Gastroesophageal sphincter (tissue), 3 donors: ENCODE measurements at regions not wholly inside any gene's neighbourhood (a gene's known extent, or its start where the extent isn't known, plus 50 kb on each side); places are given as distances from the start of the nearest gene placed in this dataset.

Source experiments
- EP300 ChIP-seq: sonication (generic); formaldehyde crosslinking; IDR thresholded peaks from one replicate; pipeline ENCODE4 v1.6.1; 2017; ENCODE audit warnings: antibody characterized with exemption, mild to moderate bottlenecking
- POLR2A ChIP-seq, 2 donors: fragments of 450-650 bp; IDR thresholded peaks; one replicate each; pipeline ENCODE4 v1.6.1; 2017; ENCODE audit warnings: antibody characterized with exemption in 2 of 2, mild to moderate bottlenecking in 2 of 2, moderate library complexity in 1 of 2
- POLR2AphosphoS5 ChIP-seq: sonication (generic); formaldehyde crosslinking; IDR thresholded peaks from one replicate; pipeline ENCODE4 v1.6.1; 2017; ENCODE audit warnings: antibody characterized with exemption
- TF ChIP-seq, protein P1 (sequence below), 4 experiments: fragments of 200-600 bp in 2 of 4; fragments of 450-650 bp in 2 of 4; sonication (generic) in 1 of 4; IDR thresholded peaks; one replicate each; pipeline ENCODE4 v1.5.1; 2017 to 2019; ENCODE audit warnings: antibody characterized with exemption in 4 of 4, mild to moderate bottlenecking in 2 of 4, moderate library complexity in 2 of 4

DNA sequence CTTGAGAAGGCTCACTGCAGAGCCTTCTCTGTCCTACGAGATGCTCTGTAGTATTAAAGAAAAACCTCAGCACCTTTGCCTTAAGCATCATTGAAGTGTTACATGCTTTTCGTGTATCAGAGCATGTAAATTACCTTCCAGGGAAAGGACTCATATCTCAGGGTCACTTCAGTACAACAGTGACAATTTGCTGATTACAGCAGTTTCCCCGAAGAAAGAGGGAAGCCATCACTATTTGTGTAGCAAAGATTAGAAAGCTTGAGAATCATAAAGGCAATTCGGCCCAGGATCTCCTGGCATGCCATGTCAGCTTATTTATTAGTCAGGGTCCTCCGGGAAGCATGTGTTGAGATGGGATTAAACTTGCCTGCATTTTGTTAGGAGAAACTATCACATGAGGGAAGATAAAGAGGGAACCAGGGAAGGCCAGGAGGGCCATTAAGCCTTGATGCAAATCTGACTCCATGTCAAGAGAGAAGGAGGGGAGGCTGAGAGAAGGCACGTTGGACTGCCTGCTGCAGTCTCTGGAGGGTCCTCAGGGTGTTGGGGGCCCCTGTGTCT lies 55.2 kb upstream of the KCNJ6 start:
- no peak for TF ChIP-seq POLR2AphosphoS5
- TF ChIP-seq, protein P1, sequence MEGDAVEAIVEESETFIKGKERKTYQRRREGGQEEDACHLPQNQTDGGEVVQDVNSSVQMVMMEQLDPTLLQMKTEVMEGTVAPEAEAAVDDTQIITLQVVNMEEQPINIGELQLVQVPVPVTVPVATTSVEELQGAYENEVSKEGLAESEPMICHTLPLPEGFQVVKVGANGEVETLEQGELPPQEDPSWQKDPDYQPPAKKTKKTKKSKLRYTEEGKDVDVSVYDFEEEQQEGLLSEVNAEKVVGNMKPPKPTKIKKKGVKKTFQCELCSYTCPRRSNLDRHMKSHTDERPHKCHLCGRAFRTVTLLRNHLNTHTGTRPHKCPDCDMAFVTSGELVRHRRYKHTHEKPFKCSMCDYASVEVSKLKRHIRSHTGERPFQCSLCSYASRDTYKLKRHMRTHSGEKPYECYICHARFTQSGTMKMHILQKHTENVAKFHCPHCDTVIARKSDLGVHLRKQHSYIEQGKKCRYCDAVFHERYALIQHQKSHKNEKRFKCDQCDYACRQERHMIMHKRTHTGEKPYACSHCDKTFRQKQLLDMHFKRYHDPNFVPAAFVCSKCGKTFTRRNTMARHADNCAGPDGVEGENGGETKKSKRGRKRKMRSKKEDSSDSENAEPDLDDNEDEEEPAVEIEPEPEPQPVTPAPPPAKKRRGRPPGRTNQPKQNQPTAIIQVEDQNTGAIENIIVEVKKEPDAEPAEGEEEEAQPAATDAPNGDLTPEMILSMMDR (IDR thresholded peaks at IDR 0.05), result no peak
- no peak for TF ChIP-seq POLR2A (IDR thresholded peaks at IDR 0.05)
- no peak for TF ChIP-seq EP300
